ENCODE measurements at regions not wholly inside any gene's neighbourhood (a gene's known extent, or its start where the extent isn't known, plus 50 kb on each side); places are given as distances from the start of the nearest gene placed in this dataset.
"Not testable (repeated sequence)": the region's sequence is repeated elsewhere in the genome, so short reads cannot be mapped to it uniquely, and the experiment has no call there.

DNA sequence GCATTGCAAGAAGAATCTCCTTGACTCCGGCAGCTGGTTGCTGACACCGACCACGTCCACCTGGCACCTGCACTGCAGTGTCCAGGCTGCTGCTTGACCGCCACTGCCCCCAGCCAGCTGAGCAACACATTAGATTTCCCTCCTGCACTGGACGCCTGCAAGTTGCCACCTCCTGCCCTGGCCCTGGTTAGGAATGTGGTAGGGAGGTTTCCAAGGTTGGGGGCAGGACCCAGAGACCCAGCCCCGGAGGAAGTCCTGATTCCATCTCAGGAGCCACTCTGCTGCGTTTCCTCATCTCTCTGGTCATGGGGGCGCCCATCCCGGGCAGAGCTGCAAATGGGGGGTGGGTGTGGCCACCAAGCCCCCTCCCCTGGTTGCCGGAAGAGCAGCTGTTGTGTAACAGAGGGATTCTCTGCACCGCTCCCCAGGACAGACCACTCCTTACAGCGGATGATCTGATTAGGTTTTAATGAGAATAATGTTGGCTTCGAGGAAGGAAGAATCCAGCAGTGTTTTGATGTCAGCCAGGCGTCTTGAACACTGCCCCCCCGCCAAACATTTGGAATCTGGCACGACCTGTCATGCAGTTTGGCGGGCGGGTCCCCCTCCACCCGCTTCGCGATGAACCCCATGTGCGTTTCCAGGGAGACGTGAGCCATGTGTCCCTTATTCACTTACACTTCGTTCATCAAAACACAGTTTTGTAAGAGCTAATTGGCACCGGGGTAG is 205.1 kb downstream of the NPIPB11 start:
- TF ChIP-seq RFX5 (IDR thresholded peaks at IDR 0.05; ENCODE audit: low read depth, low read length); BHLHE40 (IDR thresholded peaks at IDR 0.05; ENCODE audit: low read depth, low read length); RAD21 (IDR thresholded peaks at IDR 0.05; ENCODE audit: low read length); POLR2A (IDR thresholded peaks at IDR 0.05; ENCODE audit: low read depth, low read length); SMC3 (IDR thresholded peaks at IDR 0.05; ENCODE audit: low read depth, low read length); MAFK (IDR thresholded peaks at IDR 0.05; ENCODE audit: low read depth, low read length); FOS (IDR thresholded peaks at IDR 0.05; ENCODE audit: low read depth, low read length); CEBPB (IDR thresholded peaks at IDR 0.05; ENCODE audit: low read depth, low read length); MAZ (IDR thresholded peaks at IDR 0.05; ENCODE audit: borderline replicate concordance, low read depth, low read length); MXI1 (IDR thresholded peaks at IDR 0.05; ENCODE audit: borderline replicate concordance, low read depth, low read length): not testable (repeated sequence)
- TF ChIP-seq, protein P1, sequence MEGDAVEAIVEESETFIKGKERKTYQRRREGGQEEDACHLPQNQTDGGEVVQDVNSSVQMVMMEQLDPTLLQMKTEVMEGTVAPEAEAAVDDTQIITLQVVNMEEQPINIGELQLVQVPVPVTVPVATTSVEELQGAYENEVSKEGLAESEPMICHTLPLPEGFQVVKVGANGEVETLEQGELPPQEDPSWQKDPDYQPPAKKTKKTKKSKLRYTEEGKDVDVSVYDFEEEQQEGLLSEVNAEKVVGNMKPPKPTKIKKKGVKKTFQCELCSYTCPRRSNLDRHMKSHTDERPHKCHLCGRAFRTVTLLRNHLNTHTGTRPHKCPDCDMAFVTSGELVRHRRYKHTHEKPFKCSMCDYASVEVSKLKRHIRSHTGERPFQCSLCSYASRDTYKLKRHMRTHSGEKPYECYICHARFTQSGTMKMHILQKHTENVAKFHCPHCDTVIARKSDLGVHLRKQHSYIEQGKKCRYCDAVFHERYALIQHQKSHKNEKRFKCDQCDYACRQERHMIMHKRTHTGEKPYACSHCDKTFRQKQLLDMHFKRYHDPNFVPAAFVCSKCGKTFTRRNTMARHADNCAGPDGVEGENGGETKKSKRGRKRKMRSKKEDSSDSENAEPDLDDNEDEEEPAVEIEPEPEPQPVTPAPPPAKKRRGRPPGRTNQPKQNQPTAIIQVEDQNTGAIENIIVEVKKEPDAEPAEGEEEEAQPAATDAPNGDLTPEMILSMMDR (conservative IDR thresholded peaks at IDR 0.05; ENCODE audit: low read depth, low read length), result not testable (repeated sequence)
- TF ChIP-seq, protein P2, sequence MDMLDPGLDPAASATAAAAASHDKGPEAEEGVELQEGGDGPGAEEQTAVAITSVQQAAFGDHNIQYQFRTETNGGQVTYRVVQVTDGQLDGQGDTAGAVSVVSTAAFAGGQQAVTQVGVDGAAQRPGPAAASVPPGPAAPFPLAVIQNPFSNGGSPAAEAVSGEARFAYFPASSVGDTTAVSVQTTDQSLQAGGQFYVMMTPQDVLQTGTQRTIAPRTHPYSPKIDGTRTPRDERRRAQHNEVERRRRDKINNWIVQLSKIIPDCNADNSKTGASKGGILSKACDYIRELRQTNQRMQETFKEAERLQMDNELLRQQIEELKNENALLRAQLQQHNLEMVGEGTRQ (IDR thresholded peaks at IDR 0.05; ENCODE audit: low read depth, low read length), result not testable (repeated sequence)
- TF ChIP-seq, protein P3, sequence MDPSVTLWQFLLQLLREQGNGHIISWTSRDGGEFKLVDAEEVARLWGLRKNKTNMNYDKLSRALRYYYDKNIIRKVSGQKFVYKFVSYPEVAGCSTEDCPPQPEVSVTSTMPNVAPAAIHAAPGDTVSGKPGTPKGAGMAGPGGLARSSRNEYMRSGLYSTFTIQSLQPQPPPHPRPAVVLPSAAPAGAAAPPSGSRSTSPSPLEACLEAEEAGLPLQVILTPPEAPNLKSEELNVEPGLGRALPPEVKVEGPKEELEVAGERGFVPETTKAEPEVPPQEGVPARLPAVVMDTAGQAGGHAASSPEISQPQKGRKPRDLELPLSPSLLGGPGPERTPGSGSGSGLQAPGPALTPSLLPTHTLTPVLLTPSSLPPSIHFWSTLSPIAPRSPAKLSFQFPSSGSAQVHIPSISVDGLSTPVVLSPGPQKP (IDR thresholded peaks at IDR 0.05; ENCODE audit: borderline replicate concordance, low read depth, low read length), result not testable (repeated sequence)

Measured in IMR-90 (cell line).